ENCODE measurements at regions not wholly inside any gene's neighbourhood (a gene's known extent, or its start where the extent isn't known, plus 50 kb on each side); places are given as distances from the start of the nearest gene placed in this dataset.

- TF ChIP-seq CTCF (IDR thresholded peaks at IDR 0.05): no peak
- no peak for TF ChIP-seq EZH2 (IDR thresholded peaks at IDR 0.05; ENCODE audit: borderline replicate concordance, insufficient read depth, low read depth, low read length, poor library complexity, severe bottlenecking)
These were observed 545.8 kb downstream of the BCL11A start for GRCh38 chr2:60007671-60008070.
